Transverse colon (tissue), 4 donors: ENCODE measurements at regions not wholly inside any gene's neighbourhood (a gene's known extent, or its start where the extent isn't known, plus 50 kb on each side); places are given as distances from the start of the nearest gene placed in this dataset.
A peak's percentile ranks its signal among the peaks of the same experiment; 100 is the strongest.

Experiments used
- CTCF ChIP-seq, 5 experiments: fragments of 200-600 bp in 3 of 5; fragments of 450-650 bp in 2 of 5; sonication (generic) in 3 of 5; IDR thresholded peaks; 1 replicate in 2 of 5; 2 replicates in 3 of 5; pipeline ENCODE4 v1.5.1; 2016 to 2017; ENCODE audit warnings: antibody characterized with exemption in 5 of 5, inconsistent platforms in 3 of 5, mild to moderate bottlenecking in 2 of 5, moderate library complexity in 1 of 5
- POLR2AphosphoS5 ChIP-seq, 3 donors: sonication (generic); formaldehyde crosslinking; IDR thresholded peaks; one replicate each; pipeline ENCODE4 v1.6.1; 2016; ENCODE audit warnings: antibody characterized with exemption in 3 of 3

DNA sequence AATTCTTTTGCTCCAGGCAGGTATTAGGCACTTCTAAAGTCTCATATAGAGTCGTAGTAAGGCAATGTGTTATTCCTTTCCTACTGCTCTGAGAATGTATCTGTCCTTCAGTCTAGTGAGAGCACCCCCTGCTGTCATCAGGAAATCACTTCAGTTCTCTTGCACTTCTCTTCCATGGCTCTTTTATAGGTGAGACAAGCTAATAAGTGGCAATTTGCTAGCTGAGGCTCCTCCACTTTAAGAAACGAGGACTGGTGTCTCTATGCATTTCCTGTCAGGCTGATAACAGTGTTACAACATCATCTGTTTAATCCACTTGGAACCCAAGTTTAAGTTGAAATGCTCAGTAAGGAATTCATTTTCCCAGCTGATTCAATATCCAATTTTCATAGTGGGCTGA lies 350.6 kb downstream of the TFEC start:
- TF ChIP-seq CTCF (IDR thresholded peaks at IDR 0.05), result peak; percentile 11 to 33 (median 21)
- no peak for TF ChIP-seq POLR2AphosphoS5 (IDR thresholded peaks at IDR 0.05)
